H1 (cell line): ENCODE measurements at regions not wholly inside any gene's neighbourhood (a gene's known extent, or its start where the extent isn't known, plus 50 kb on each side); places are given as distances from the start of the nearest gene placed in this dataset.

Experiments
- TF ChIP-seq, protein P1 (sequence below): fragments of 300-600 bp; sonication (generic); IDR thresholded peaks from 2 replicates; pipeline ENCODE4 v1.7.1; 2012; ENCODE audit warnings: low read length, moderate library complexity, mild to moderate bottlenecking, inconsistent platforms; ENCODE audit not compliant: insufficient replicate concordance

DNA sequence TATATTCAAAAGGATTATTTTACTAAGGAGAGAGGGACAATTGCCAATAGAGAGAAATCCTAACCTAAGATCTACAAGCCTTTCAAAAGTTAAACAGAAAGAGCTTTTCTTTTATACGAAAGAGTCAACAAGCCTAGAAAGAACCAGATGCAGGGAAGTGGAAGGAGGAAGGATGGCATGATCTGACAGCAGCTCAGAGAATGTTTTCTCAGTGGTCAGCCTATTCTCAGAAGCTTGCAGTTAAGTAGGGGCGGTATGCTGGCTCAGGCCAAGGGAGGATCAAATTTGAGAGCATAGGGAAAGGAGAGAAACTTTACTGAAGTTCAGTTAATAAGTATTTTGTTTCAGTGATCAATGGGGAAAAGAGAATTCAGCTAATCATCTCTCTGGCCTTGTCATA, 88.0 kb upstream of the FTMT start (continued):
- TF ChIP-seq, protein P1, sequence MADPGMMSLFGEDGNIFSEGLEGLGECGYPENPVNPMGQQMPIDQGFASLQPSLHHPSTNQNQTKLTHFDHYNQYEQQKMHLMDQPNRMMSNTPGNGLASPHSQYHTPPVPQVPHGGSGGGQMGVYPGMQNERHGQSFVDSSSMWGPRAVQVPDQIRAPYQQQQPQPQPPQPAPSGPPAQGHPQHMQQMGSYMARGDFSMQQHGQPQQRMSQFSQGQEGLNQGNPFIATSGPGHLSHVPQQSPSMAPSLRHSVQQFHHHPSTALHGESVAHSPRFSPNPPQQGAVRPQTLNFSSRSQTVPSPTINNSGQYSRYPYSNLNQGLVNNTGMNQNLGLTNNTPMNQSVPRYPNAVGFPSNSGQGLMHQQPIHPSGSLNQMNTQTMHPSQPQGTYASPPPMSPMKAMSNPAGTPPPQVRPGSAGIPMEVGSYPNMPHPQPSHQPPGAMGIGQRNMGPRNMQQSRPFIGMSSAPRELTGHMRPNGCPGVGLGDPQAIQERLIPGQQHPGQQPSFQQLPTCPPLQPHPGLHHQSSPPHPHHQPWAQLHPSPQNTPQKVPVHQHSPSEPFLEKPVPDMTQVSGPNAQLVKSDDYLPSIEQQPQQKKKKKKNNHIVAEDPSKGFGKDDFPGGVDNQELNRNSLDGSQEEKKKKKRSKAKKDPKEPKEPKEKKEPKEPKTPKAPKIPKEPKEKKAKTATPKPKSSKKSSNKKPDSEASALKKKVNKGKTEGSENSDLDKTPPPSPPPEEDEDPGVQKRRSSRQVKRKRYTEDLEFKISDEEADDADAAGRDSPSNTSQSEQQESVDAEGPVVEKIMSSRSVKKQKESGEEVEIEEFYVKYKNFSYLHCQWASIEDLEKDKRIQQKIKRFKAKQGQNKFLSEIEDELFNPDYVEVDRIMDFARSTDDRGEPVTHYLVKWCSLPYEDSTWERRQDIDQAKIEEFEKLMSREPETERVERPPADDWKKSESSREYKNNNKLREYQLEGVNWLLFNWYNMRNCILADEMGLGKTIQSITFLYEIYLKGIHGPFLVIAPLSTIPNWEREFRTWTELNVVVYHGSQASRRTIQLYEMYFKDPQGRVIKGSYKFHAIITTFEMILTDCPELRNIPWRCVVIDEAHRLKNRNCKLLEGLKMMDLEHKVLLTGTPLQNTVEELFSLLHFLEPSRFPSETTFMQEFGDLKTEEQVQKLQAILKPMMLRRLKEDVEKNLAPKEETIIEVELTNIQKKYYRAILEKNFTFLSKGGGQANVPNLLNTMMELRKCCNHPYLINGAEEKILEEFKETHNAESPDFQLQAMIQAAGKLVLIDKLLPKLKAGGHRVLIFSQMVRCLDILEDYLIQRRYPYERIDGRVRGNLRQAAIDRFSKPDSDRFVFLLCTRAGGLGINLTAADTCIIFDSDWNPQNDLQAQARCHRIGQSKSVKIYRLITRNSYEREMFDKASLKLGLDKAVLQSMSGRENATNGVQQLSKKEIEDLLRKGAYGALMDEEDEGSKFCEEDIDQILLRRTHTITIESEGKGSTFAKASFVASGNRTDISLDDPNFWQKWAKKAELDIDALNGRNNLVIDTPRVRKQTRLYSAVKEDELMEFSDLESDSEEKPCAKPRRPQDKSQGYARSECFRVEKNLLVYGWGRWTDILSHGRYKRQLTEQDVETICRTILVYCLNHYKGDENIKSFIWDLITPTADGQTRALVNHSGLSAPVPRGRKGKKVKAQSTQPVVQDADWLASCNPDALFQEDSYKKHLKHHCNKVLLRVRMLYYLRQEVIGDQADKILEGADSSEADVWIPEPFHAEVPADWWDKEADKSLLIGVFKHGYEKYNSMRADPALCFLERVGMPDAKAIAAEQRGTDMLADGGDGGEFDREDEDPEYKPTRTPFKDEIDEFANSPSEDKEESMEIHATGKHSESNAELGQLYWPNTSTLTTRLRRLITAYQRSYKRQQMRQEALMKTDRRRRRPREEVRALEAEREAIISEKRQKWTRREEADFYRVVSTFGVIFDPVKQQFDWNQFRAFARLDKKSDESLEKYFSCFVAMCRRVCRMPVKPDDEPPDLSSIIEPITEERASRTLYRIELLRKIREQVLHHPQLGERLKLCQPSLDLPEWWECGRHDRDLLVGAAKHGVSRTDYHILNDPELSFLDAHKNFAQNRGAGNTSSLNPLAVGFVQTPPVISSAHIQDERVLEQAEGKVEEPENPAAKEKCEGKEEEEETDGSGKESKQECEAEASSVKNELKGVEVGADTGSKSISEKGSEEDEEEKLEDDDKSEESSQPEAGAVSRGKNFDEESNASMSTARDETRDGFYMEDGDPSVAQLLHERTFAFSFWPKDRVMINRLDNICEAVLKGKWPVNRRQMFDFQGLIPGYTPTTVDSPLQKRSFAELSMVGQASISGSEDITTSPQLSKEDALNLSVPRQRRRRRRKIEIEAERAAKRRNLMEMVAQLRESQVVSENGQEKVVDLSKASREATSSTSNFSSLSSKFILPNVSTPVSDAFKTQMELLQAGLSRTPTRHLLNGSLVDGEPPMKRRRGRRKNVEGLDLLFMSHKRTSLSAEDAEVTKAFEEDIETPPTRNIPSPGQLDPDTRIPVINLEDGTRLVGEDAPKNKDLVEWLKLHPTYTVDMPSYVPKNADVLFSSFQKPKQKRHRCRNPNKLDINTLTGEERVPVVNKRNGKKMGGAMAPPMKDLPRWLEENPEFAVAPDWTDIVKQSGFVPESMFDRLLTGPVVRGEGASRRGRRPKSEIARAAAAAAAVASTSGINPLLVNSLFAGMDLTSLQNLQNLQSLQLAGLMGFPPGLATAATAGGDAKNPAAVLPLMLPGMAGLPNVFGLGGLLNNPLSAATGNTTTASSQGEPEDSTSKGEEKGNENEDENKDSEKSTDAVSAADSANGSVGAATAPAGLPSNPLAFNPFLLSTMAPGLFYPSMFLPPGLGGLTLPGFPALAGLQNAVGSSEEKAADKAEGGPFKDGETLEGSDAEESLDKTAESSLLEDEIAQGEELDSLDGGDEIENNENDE: no peak
- TF ChIP-seq, all 59 proteins: peak for 0
